ENCODE measurements at regions not wholly inside any gene's neighbourhood (a gene's known extent, or its start where the extent isn't known, plus 50 kb on each side); places are given as distances from the start of the nearest gene placed in this dataset.

DNA sequence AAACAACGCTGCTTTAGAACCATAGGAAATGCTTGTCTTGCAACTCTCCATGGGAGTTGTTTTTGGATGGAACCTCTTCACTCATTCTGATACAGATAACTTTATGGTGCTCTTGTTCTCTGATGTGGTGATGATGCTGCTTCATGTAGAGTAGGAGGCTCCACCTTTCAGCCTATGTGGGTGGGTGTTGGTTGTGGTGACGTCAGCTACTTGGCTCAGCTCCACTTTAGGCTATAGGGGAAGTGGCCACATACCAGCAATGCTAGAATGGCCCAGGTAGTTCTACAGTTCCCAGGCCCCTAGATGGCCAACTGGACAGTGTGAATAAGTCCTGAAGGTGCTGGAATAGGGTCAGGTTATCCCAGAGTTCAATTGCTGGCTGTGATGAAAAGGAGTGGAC lies 192.1 kb downstream of the TBX22 start:
- TF ChIP-seq POLR2A (IDR thresholded peaks at IDR 0.05) = no peak
- TF ChIP-seq, protein P1, sequence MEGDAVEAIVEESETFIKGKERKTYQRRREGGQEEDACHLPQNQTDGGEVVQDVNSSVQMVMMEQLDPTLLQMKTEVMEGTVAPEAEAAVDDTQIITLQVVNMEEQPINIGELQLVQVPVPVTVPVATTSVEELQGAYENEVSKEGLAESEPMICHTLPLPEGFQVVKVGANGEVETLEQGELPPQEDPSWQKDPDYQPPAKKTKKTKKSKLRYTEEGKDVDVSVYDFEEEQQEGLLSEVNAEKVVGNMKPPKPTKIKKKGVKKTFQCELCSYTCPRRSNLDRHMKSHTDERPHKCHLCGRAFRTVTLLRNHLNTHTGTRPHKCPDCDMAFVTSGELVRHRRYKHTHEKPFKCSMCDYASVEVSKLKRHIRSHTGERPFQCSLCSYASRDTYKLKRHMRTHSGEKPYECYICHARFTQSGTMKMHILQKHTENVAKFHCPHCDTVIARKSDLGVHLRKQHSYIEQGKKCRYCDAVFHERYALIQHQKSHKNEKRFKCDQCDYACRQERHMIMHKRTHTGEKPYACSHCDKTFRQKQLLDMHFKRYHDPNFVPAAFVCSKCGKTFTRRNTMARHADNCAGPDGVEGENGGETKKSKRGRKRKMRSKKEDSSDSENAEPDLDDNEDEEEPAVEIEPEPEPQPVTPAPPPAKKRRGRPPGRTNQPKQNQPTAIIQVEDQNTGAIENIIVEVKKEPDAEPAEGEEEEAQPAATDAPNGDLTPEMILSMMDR (IDR thresholded peaks at IDR 0.05) = no peak
